ENCODE measurements at regions not wholly inside any gene's neighbourhood (a gene's known extent, or its start where the extent isn't known, plus 50 kb on each side); places are given as distances from the start of the nearest gene placed in this dataset.

- no peak for TF ChIP-seq CTCF (IDR thresholded peaks at IDR 0.05; ENCODE audit: control insufficient read depth, insufficient read depth, low read depth, low read length, missing control alignments)
- H3K4me3 ChIP-seq (ENCODE audit: control insufficient read depth, low read depth, low read length), result no peak overlapping the region
- no peak for DNase-seq (ENCODE audit: low read depth)
Observed at GRCh38 chr6:3900744-3901336, 51.7 kb downstream of the FAM50B start.

GRCh38 chr6:3902871-3903648, 53.9 kb downstream of the FAM50B start:
- H3K4me3 ChIP-seq (ENCODE audit: control insufficient read depth, low read depth, low read length), result no peak overlapping the region
- TF ChIP-seq CTCF (IDR thresholded peaks at IDR 0.05; ENCODE audit: control insufficient read depth, insufficient read depth, low read depth, low read length, missing control alignments), result no peak
- DNase-seq (ENCODE audit: low read depth), result no peak

GRCh38 chr6:3904518-3904917, 55.3 kb downstream of the FAM50B start:
- H3K4me3 ChIP-seq (ENCODE audit: control insufficient read depth, low read depth, low read length), result no peak overlapping the region
- no peak for TF ChIP-seq CTCF (IDR thresholded peaks at IDR 0.05; ENCODE audit: control insufficient read depth, insufficient read depth, low read depth, low read length, missing control alignments)
- DNase-seq (ENCODE audit: low read depth), result no peak

GRCh38 chr6:3905945-3906845, 57.0 kb downstream of the FAM50B start:
- TF ChIP-seq CTCF (IDR thresholded peaks at IDR 0.05; ENCODE audit: control insufficient read depth, insufficient read depth, low read depth, low read length, missing control alignments), result no peak
- no peak for DNase-seq (ENCODE audit: low read depth)
- no peak overlapping the region for H3K4me3 ChIP-seq (ENCODE audit: control insufficient read depth, low read depth, low read length)

GRCh38 chr6:3906846-3907151, 57.6 kb downstream of the FAM50B start:
- TF ChIP-seq CTCF (IDR thresholded peaks at IDR 0.05; ENCODE audit: control insufficient read depth, insufficient read depth, low read depth, low read length, missing control alignments), result no peak
- DNase-seq (ENCODE audit: low read depth), result no peak
- H3K4me3 ChIP-seq (ENCODE audit: control insufficient read depth, low read depth, low read length), result no peak overlapping the region

- no peak for TF ChIP-seq CTCF (IDR thresholded peaks at IDR 0.05; ENCODE audit: control insufficient read depth, insufficient read depth, low read depth, low read length, missing control alignments)
- H3K4me3 ChIP-seq (ENCODE audit: control insufficient read depth, low read depth, low read length), result no peak overlapping the region
- no peak for DNase-seq (ENCODE audit: low read depth)
Observed at GRCh38 chr6:3908223-3908622, 59.0 kb downstream of the FAM50B start.
